ENCODE measurements at regions not wholly inside any gene's neighbourhood (a gene's known extent, or its start where the extent isn't known, plus 50 kb on each side); places are given as distances from the start of the nearest gene placed in this dataset.

DNA sequence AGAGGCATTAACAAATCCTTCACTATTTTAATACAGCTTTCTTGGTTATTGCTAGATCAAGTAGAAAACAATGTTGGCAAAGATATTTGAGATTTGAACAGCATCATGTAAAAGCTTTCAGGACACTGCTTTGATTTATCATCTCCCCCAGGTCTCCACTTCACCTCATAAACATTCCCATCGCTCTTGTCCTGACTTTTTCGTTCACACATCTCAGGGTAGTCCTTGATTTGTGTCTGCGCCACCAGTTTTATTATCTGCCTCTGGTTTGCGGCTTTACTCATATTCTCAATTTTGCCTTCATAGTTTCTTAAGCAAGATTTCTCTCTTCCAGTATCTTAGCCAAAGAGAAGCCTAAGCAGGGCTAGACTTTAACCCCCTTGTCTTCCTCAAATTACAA lies 63.5 kb upstream of the ROR1 start:
- DNase-seq, result no peak

DNA sequence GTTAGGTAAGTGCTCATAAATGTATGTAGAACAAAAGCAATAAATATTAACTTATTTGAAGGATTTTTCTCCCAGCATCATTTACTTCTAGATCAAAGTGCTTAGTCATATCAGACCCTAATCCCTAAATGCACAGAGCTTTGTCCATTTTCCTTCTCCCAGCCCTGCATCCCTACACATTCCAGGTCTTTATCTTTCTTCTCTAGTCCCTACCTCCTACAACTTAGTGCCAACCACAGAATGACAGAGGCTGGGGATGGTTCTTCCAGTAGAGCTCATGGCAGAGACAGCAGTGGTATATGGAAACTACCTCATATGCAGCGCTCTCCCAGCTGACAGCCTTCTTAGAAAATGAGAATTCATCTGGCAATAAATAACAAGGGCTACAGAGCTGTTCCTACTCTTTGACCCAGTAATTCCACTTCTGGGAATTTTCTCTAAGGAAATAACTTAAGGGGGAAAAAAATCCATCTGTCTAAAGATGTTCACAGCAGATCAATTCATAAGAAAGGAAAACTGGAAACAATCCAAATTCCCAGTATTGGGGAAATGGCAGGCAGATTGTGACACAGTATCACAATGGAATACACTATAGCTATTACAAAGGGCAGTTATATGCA lies 62.9 kb upstream of the ROR1 start:
- peak; percentile 69 for DNase-seq

DNA sequence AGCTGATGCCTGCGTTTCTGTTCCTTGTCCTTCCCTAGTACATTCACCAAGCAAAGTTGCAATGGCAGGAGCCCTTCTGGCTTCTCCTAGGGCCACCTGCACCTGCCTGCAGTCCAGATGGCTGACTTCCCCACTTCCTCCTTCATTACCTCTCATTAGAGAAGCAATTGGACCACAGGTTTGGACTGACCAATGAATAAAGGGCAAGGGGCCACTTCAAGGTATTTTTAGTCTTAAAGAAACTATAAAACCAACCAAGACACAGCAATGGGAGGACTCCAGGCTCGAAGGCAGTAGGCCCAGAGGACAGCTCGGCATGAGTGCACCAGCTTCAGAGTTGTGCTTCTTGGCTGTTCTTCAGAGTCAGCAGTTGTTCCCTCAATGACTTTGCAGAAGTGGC lies 60.8 kb upstream of the ROR1 start:
- no peak for DNase-seq

DNA sequence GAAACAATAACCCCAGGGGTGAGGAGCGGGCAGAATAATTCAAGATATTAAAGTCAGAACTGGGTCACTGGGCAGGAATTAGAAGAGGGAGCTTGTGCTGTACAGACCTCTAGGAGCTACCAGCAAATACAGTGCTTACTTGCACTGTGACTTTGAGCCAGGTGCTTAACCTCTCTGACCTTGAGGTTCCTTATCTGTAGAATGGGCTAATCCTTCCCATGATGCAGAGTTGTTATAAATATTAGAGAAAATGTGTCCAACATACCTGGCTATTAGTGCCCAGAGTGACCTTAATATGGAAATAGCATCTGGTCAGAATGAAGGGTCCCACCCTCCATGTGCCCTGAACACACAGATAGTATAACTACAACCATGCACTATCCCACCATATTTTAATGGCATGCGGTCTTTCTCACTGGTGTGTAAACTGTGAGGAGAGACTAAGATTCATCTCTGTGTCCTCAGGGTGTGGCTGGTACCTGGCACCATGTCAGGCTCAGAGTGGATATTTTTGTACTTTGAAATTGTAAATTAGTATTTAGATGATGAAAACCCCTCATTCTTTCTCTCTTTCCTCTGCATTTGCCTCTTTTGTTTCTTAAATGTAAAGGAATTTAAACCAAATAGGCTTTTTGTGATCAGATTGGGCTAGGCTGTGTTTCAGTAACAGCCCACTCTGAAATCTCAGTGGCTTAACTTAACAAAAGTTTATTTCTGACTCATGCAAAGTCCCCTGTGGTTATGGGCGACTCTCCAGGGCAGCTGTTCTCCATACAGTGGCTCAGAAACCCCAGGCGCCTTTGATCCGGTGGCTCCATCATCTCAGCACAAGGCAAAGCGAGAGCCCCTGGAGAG lies 60.0 kb upstream of the ROR1 start:
- DNase-seq, result peak; percentile 67

DNA sequence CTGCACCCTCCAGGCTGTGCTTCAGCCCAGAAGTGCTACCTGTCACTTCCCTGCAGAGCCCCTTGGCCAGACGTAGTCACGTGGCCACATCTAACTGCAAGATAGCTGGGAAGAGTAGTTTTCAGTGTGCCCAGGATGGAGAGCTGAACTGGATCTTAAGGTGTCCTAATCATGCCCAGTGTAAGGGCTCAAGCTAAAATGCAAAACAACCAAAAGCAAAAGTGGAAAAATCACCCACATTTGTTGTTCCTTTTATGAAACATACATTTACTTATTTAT lies 59.4 kb upstream of the ROR1 start:
- DNase-seq, result no peak

DNA sequence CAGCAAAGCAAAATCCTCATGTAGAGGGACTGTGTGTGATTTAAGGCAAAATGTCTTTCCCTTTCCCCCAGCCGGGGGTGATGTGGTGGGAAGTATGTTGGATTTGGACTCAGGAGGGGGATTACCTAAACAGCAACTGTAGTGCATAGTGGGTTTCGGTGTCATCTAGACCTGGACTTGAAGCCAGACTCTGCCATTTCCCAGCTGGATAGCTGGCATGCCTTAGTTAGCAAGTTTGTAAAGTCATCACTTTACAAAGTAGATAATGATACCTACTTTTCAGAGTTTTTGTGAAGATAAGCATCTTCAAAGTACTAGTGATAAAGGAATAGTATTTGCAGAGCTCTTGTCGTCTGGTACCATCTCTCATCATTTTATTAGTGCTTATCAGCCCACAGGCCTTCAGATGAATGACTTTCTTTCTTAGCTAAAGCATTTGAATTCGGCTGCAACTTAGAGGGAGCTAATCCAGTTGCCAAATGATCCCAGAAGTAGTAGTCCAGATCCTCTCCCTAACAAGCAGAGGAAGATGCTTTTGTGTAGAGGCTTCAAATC lies 56.2 kb upstream of the ROR1 start:
- DNase-seq, result no peak

DNA sequence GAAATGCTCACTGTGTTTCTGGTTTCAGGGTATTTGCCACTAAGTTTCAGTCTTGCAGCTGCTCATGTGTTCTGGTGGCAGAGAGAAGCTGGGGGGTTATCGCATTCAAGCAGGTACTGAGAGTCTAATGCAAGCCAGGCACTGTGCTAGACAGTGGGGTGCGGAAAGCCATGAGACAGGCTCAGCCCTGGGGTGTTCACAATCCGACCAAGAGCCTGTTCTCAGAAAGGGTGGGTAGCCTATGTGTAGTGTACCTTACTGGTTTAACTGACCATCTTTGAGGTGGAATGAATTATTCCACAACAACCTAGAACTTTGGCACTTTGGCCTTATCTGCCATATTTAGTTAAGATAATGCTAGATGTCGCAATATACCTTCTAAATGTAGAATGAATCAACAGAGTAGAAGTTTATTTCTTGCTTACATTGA lies 55.3 kb upstream of the ROR1 start:
- DNase-seq, result no peak

DNA sequence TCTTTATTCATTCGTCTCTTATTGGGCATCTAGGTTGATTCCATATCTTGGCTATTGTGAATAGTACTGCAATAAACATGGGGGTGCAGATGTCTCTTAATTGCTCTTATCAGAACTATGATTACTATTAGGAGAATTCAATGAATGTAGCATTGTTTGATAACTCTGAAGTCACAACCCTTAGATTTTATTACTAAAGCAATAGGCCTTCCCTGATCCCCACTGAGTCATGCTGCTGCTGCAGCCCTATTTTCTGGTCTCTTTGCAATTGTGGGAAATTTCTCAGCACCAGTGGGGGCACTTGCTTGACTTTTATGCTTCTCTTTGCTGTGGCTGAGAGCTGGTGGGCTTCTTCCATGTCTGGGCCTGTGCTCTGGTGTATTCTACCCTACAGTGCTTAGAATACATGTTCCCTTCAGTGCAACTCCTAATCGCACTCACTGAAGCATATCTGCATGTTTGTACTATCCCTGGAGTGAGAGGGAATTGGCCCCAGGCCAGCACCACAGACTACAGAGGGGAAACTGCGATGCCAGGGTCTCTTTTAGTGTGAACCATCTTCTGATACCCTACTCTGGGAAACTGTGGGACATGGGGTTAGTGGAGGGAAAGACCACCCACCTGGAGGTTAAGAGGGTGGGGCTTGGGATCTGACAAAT lies 52.2 kb upstream of the ROR1 start:
- DNase-seq, result no peak

DNA sequence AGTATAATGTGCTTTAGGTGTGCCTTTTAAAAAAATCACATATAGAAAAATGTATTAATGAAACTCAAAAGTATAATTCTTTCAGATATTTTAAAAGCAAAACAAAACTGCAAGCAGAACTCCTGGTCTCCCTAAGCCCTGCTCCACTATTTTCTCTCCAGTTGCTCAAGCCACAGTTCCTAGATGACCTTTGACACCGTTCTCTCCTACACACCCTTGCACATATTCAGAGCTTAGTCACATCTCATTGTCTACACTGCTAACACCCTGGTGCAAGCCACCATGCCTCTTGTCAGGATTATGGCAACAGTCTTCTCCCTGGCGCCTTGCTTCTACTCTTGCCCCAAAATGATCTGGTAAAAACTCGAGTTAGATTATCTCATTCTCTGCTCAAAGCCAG lies 50.2 kb upstream of the ROR1 start:
- no peak for DNase-seq
